ENCODE measurements at regions not wholly inside any gene's neighbourhood (a gene's known extent, or its start where the extent isn't known, plus 50 kb on each side); places are given as distances from the start of the nearest gene placed in this dataset.

GRCh38 chr3:35519936-35520335, 119.4 kb upstream of the ARPP21 start:
- POLR2A ChIA-PET: no interaction called here
- no peak overlapping the region for H3K4me2 ChIP-seq (ENCODE audit: insufficient read depth, low read length)
- no peak for FAIRE-seq
- H3K9ac ChIP-seq (replicated peaks; ENCODE audit: extremely low read depth, insufficient read depth, low read length): no peak overlapping the region
- DNase-seq (ENCODE audit: low read depth, low spot score): no peak
- peaks cover 10% of the 10 kb centered on the region for H3K4me1 ChIP-seq (ENCODE audit: control insufficient read depth, extremely low read depth, insufficient read depth, low read length)
- no peak for TF ChIP-seq JUN (IDR thresholded peaks at IDR 0.05; ENCODE audit: borderline replicate concordance, insufficient read depth, insufficient read length, low read depth)
- H3K36me3 ChIP-seq (ENCODE audit: control insufficient read depth in 2 of 2, extremely low read depth in 1 of 2, insufficient read depth in 2 of 2, low read length in 2 of 2): no peaks in the 10 kb centered on the region
- no peak overlapping the region for H3K27ac ChIP-seq (ENCODE audit: insufficient read depth, low read depth, low read length)
- dilution Hi-C loops (cut with MboI; ENCODE audit: extremely low pct_ligation_motif_present, low sequenced_read_pairs): no loop called here
- no peaks in the 10 kb centered on the region for H4K20me1 ChIP-seq (replicated peaks; ENCODE audit: control insufficient read depth, extremely low read depth, insufficient read depth, low read length)
- H3K9me3 ChIP-seq (replicated peaks; ENCODE audit: control insufficient read depth, insufficient read depth, low read length): no peaks in the 10 kb centered on the region
- no TSS peak for BruUV-seq (replicated peaks)
- no peak overlapping the region for H3K4me3 ChIP-seq (replicated peaks in 1 of 3; ENCODE audit: insufficient read depth in 1 of 3, low read depth in 1 of 3, low read length in 3 of 3)
- H2AFZ ChIP-seq (ENCODE audit: low read depth, low read length): no peak overlapping the region
- intact Hi-C loops (cut with micrococcal nuclease): loop anchor here (5.0 kb wide), 1 partner anchor 412 kb away; no protein-coding TSS in a partner anchor
- CTCF ChIA-PET: no interaction called here
- H3K79me2 ChIP-seq (ENCODE audit: control insufficient read depth, insufficient read depth, low read length): no peaks in the 10 kb centered on the region
- H3K27me3 ChIP-seq (ENCODE audit: control insufficient read depth in 2 of 2, insufficient read depth in 2 of 2, low read length in 2 of 2): no peaks in the 10 kb centered on the region
- H3K9me1 ChIP-seq (replicated peaks; ENCODE audit: control insufficient read depth, extremely low read depth, insufficient read depth, low read length): no peaks in the 10 kb centered on the region

GRCh38 chr3:35521196-35521595, 118.1 kb upstream of the ARPP21 start:
- Histone ChIP-seq H3K4me1 (ENCODE audit: control insufficient read depth, extremely low read depth, insufficient read depth, low read length) (peaks cover 10% of the 10 kb centered on the region), H3K9me3 (replicated peaks; ENCODE audit: control insufficient read depth, insufficient read depth, low read length) (no peaks in the 10 kb centered on the region), H3K27ac (ENCODE audit: insufficient read depth, low read depth, low read length) (no peak overlapping the region), H3K4me2 (ENCODE audit: insufficient read depth, low read length) (no peak overlapping the region), H3K9ac (replicated peaks; ENCODE audit: extremely low read depth, insufficient read depth, low read length) (no peak overlapping the region), H3K79me2 (ENCODE audit: control insufficient read depth, insufficient read depth, low read length) (no peaks in the 10 kb centered on the region), H3K36me3 (ENCODE audit: control insufficient read depth in 2 of 2, extremely low read depth in 1 of 2, insufficient read depth in 2 of 2, low read length in 2 of 2) (no peaks in the 10 kb centered on the region), H3K27me3 (ENCODE audit: control insufficient read depth in 2 of 2, insufficient read depth in 2 of 2, low read length in 2 of 2) (no peaks in the 10 kb centered on the region), H3K9me1 (replicated peaks; ENCODE audit: control insufficient read depth, extremely low read depth, insufficient read depth, low read length) (no peaks in the 10 kb centered on the region), H3K4me3 (replicated peaks in 1 of 3; ENCODE audit: insufficient read depth in 1 of 3, low read depth in 1 of 3, low read length in 3 of 3) (no peak overlapping the region), H2AFZ (ENCODE audit: low read depth, low read length) (no peak overlapping the region), H4K20me1 (replicated peaks; ENCODE audit: control insufficient read depth, extremely low read depth, insufficient read depth, low read length) (no peaks in the 10 kb centered on the region)
- ChIA-PET POLR2A (no interaction called here), CTCF (interaction anchor here (1.5 kb wide), 1 partner anchor 10 kb away, joined by 3 read pairs; no protein-coding TSS in a partner anchor)
- dilution Hi-C loops (cut with MboI; ENCODE audit: extremely low pct_ligation_motif_present, low sequenced_read_pairs) (no loop called here), intact Hi-C loops (cut with micrococcal nuclease) (loop anchor here (5.0 kb wide), 1 partner anchor 411 kb away; no protein-coding TSS in a partner anchor)
- no peak for TF ChIP-seq POLR2AphosphoS5 (IDR thresholded peaks at IDR 0.05; ENCODE audit: insufficient read depth, low read depth, low read length)
- no peak for TF ChIP-seq JUN (IDR thresholded peaks at IDR 0.05; ENCODE audit: borderline replicate concordance, insufficient read depth, insufficient read length, low read depth)
- TF ChIP-seq FOS (IDR thresholded peaks at IDR 0.05; ENCODE audit: borderline replicate concordance, insufficient read depth, low read length): no peak
- TF ChIP-seq MYC (IDR thresholded peaks at IDR 0.05; ENCODE audit: low read depth, low read length): no peak
- TF ChIP-seq, protein P1, sequence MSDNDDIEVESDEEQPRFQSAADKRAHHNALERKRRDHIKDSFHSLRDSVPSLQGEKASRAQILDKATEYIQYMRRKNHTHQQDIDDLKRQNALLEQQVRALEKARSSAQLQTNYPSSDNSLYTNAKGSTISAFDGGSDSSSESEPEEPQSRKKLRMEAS (IDR thresholded peaks at IDR 0.05; ENCODE audit: insufficient read depth, insufficient read length): no peak
- TF ChIP-seq, protein P2, sequence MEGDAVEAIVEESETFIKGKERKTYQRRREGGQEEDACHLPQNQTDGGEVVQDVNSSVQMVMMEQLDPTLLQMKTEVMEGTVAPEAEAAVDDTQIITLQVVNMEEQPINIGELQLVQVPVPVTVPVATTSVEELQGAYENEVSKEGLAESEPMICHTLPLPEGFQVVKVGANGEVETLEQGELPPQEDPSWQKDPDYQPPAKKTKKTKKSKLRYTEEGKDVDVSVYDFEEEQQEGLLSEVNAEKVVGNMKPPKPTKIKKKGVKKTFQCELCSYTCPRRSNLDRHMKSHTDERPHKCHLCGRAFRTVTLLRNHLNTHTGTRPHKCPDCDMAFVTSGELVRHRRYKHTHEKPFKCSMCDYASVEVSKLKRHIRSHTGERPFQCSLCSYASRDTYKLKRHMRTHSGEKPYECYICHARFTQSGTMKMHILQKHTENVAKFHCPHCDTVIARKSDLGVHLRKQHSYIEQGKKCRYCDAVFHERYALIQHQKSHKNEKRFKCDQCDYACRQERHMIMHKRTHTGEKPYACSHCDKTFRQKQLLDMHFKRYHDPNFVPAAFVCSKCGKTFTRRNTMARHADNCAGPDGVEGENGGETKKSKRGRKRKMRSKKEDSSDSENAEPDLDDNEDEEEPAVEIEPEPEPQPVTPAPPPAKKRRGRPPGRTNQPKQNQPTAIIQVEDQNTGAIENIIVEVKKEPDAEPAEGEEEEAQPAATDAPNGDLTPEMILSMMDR (IDR thresholded peaks at IDR 0.05; ENCODE audit: extremely low read depth in 1 of 2, insufficient read depth in 1 of 2, low read depth in 1 of 2, low read length in 2 of 2): no peak
- no peak for TF ChIP-seq GATA2 (IDR thresholded peaks at IDR 0.05; ENCODE audit: insufficient read depth, insufficient read length, low read depth, low read length)
- TF ChIP-seq POLR2A (IDR thresholded peaks at IDR 0.05; ENCODE audit: low read depth, low read length): no peak
- TF ChIP-seq EZH2 (IDR thresholded peaks at IDR 0.05; ENCODE audit: borderline replicate concordance, low read depth, low read length, severe bottlenecking): no peak
- BruUV-seq (replicated peaks): no TSS peak
- DNase-seq (ENCODE audit: low read depth, low spot score): no peak
- FAIRE-seq: no peak

All from endothelial cell of umbilical vein (primary cell).